ENCODE measurements at regions not wholly inside any gene's neighbourhood (a gene's known extent, or its start where the extent isn't known, plus 50 kb on each side); places are given as distances from the start of the nearest gene placed in this dataset.

GRCh38 chr9:113669522-113670115, 206.1 kb downstream of the RGS3 start:
- intact Hi-C loops (cut with DNase I; ENCODE audit: low total_unique reads), result no loop called here
- H3K27ac ChIP-seq, result no peak overlapping the region
- TF ChIP-seq POLR2AphosphoS5 (IDR thresholded peaks at IDR 0.05) (no peak), CTCF (IDR thresholded peaks at IDR 0.05 in 8 of 11, conservative IDR thresholded peaks at IDR 0.05 in 3 of 11) (no peak)

GRCh38 chr9:113673726-113674125, 202.4 kb upstream of the ZNF618 start:
- TF ChIP-seq CTCF (IDR thresholded peaks at IDR 0.05 in 8 of 11, conservative IDR thresholded peaks at IDR 0.05 in 3 of 11) (no peak), POLR2AphosphoS5 (IDR thresholded peaks at IDR 0.05) (no peak), POLR2A (IDR thresholded peaks at IDR 0.05) (no peak)
- intact Hi-C loops (cut with DNase I; ENCODE audit: low total_unique reads), result no loop called here
- no peak for DNase-seq
- Histone ChIP-seq H3K4me1 (peaks cover 0 to 8% (median 0%) of the 10 kb centered on the region in 6 donors), H3K36me3 (no peaks in the 10 kb centered on the region), H3K9me3 (no peaks in the 10 kb centered on the region), H3K27me3 (replicated peaks in 1 of 7) (peaks cover 0 to 39% (median 0%) of the 10 kb centered on the region in 7 donors), H3K4me3 (no peak overlapping the region), H3K27ac (no peak overlapping the region)
- 67 to 96% (median 86%) methylated on average over 7 of the region's 7 CpGs for WGBS, 5 donors

More at GRCh38 chr9:113669522-113670115, 206.1 kb downstream of the RGS3 start:
- WGBS, 5 donors, result 63 to 88% (median 81%) methylated on average over 4 of the region's 4 CpGs
- H3K4me3 ChIP-seq, result no peak overlapping the region
- peaks cover 0 to 17% (median 0%) of the 10 kb centered on the region in 7 donors for H3K27me3 ChIP-seq (replicated peaks in 1 of 7)
- no peaks in the 10 kb centered on the region for H3K4me1 ChIP-seq
- no peak for DNase-seq
- H3K9me3 ChIP-seq, result no peaks in the 10 kb centered on the region
- H3K36me3 ChIP-seq, result no peaks in the 10 kb centered on the region

GRCh38 chr9:113674436-113674835, 201.7 kb upstream of the ZNF618 start:
- peaks cover 0 to 46% (median 0%) of the 10 kb centered on the region in 7 donors for H3K27me3 ChIP-seq (replicated peaks in 1 of 7)
- intact Hi-C loops (cut with DNase I; ENCODE audit: low total_unique reads), result no loop called here
- no peaks in the 10 kb centered on the region for H3K36me3 ChIP-seq
- WGBS, 5 donors, result 77 to 92% (median 82%) methylated on average over 6 of the region's 6 CpGs
- H3K4me3 ChIP-seq, result no peak overlapping the region
- H3K9me3 ChIP-seq, result no peaks in the 10 kb centered on the region
- H3K4me1 ChIP-seq, result peaks cover 0 to 8% (median 0%) of the 10 kb centered on the region in 6 donors
- TF ChIP-seq CTCF (IDR thresholded peaks at IDR 0.05 in 8 of 11, conservative IDR thresholded peaks at IDR 0.05 in 3 of 11), result no peak
- H3K27ac ChIP-seq, result no peak overlapping the region
- no peak for DNase-seq

- H3K27me3 ChIP-seq (replicated peaks in 1 of 7), result peaks cover 0 to 50% (median 0%) of the 10 kb centered on the region in 7 donors
- intact Hi-C loops (cut with DNase I; ENCODE audit: low total_unique reads), result no loop called here
- H3K27ac ChIP-seq, result no peak overlapping the region
- no peak for DNase-seq
- TF ChIP-seq POLR2A (IDR thresholded peaks at IDR 0.05) (no peak), CTCF (IDR thresholded peaks at IDR 0.05 in 8 of 11, conservative IDR thresholded peaks at IDR 0.05 in 3 of 11) (no peak), POLR2AphosphoS5 (IDR thresholded peaks at IDR 0.05) (no peak)
- no peaks in the 10 kb centered on the region for H3K9me3 ChIP-seq
- H3K4me3 ChIP-seq, result no peak overlapping the region
- 33 to 73% (median 63%) methylated on average over 8 to 10 of the region's 10 CpGs for WGBS, 5 donors
- H3K4me1 ChIP-seq, result peaks cover 0 to 8% (median 0%) of the 10 kb centered on the region in 6 donors
- H3K36me3 ChIP-seq, result no peaks in the 10 kb centered on the region
These were observed 200.6 kb upstream of the ZNF618 start for GRCh38 chr9:113675475-113675941.

Data from spleen (tissue), 11 donors.